GM21515 (cell line): ENCODE measurements at regions not wholly inside any gene's neighbourhood (a gene's known extent, or its start where the extent isn't known, plus 50 kb on each side); places are given as distances from the start of the nearest gene placed in this dataset.
"Not testable (repeated sequence)": the region's sequence is repeated elsewhere in the genome, so short reads cannot be mapped to it uniquely, and the experiment has no call there.

Source experiments
- ATAC-seq: cut with Tn5 transposase; IDR thresholded peaks from one replicate; pipeline ENCODE4 v1.9.1; 2021; ENCODE audit not compliant: unreplicated experiment

GRCh38 chr3:94568041-94568440 is 505.2 kb downstream of the NSUN3 start:
- ATAC-seq, result no peak

GRCh38 chr3:94573337-94573736 is 510.5 kb downstream of the NSUN3 start:
- no peak for ATAC-seq

GRCh38 chr3:94587291-94587690 is 524.4 kb downstream of the NSUN3 start:
- ATAC-seq, result no peak

- no peak for ATAC-seq
Measured at GRCh38 chr3:94593526-94594150, 530.8 kb downstream of the NSUN3 start.

GRCh38 chr3:94596141-94596540 is 533.3 kb downstream of the NSUN3 start:
- ATAC-seq, result no peak

- ATAC-seq, result no peak
Measured at GRCh38 chr3:94596887-94597566, 534.2 kb downstream of the NSUN3 start.

- ATAC-seq, result no peak
Measured at GRCh38 chr3:94607778-94608177, 544.9 kb downstream of the NSUN3 start.

GRCh38 chr3:94609908-94610307 is 547.0 kb downstream of the NSUN3 start:
- no peak for ATAC-seq

GRCh38 chr3:94611596-94611995 is 548.7 kb downstream of the NSUN3 start:
- ATAC-seq, result no peak

GRCh38 chr3:94612631-94613030 is 549.8 kb downstream of the NSUN3 start:
- ATAC-seq, result no peak

GRCh38 chr3:94614192-94614591 is 551.3 kb downstream of the NSUN3 start:
- ATAC-seq, result no peak

- no peak for ATAC-seq
Measured at GRCh38 chr3:94615275-94616065, 552.6 kb downstream of the NSUN3 start.

- ATAC-seq, result no peak
Measured at GRCh38 chr3:94616833-94617232, 554.0 kb downstream of the NSUN3 start.

- no peak for ATAC-seq
Measured at GRCh38 chr3:94617312-94617711, 554.5 kb downstream of the NSUN3 start.

- ATAC-seq, result no peak
Measured at GRCh38 chr3:94619643-94620042, 556.8 kb downstream of the NSUN3 start.

- no peak for ATAC-seq
Measured at GRCh38 chr3:94626573-94626972, 563.7 kb downstream of the NSUN3 start.

GRCh38 chr3:94627689-94628088 is 564.8 kb downstream of the NSUN3 start:
- no peak for ATAC-seq

- no peak for ATAC-seq
Measured at GRCh38 chr3:94643400-94643799, 580.5 kb downstream of the NSUN3 start.

- ATAC-seq, result no peak
Measured at GRCh38 chr3:94645790-94646189, 582.9 kb downstream of the NSUN3 start.

- no peak for ATAC-seq
Measured at GRCh38 chr3:94647131-94647530, 584.3 kb downstream of the NSUN3 start.

GRCh38 chr3:94648270-94649180 is 585.7 kb downstream of the NSUN3 start:
- not testable (repeated sequence) for ATAC-seq
